ENCODE measurements at regions not wholly inside any gene's neighbourhood (a gene's known extent, or its start where the extent isn't known, plus 50 kb on each side); places are given as distances from the start of the nearest gene placed in this dataset.

DNA sequence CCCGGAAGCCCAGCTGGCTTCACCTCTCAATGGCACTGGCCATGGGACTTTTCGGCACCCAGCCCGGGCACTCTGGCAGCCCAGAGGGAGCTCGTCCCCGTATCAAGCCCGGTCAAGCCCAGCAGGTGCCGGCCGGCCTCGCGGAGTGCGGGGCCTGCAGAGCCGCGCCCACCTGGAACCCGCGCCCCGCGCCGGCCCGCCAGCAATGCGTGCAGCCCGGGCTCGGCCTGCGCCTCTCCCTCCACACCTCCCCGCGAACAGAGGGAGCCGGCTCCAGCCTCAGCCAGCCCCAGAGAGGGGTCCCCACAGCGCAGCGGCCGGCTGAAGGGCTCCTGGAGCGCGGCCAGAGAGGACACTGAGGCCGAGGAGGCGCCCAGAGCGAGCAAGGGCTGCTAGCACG lies 133.6 kb upstream of the FRG1 start:
- TF ChIP-seq POLR2AphosphoS5 (IDR thresholded peaks at IDR 0.05) (no peak), POLR2A (IDR thresholded peaks at IDR 0.05) (no peak)

Data from gastroesophageal sphincter (tissue), 2 donors.